Thyroid gland (tissue), 4 donors: ENCODE measurements at regions not wholly inside any gene's neighbourhood (a gene's known extent, or its start where the extent isn't known, plus 50 kb on each side); places are given as distances from the start of the nearest gene placed in this dataset.

Experiments used
- POLR2A ChIP-seq, 2 donors: fragments of 450-650 bp; IDR thresholded peaks; one replicate each; pipeline ENCODE4 v1.6.1; 2017; ENCODE audit warnings: antibody characterized with exemption in 2 of 2, mild to moderate bottlenecking in 2 of 2, moderate library complexity in 1 of 2
- TF ChIP-seq, protein P1 (sequence below), 6 experiments: fragments of 200-600 bp in 3 of 6; fragments of 450-650 bp in 3 of 6; sonication (generic) in 3 of 6; IDR thresholded peaks; one replicate each; pipeline ENCODE4 v1.5.1; 2016 to 2019; ENCODE audit warnings: antibody characterized with exemption in 6 of 6, mild to moderate bottlenecking in 2 of 6, inconsistent platforms in 1 of 6, moderate library complexity in 1 of 6

DNA sequence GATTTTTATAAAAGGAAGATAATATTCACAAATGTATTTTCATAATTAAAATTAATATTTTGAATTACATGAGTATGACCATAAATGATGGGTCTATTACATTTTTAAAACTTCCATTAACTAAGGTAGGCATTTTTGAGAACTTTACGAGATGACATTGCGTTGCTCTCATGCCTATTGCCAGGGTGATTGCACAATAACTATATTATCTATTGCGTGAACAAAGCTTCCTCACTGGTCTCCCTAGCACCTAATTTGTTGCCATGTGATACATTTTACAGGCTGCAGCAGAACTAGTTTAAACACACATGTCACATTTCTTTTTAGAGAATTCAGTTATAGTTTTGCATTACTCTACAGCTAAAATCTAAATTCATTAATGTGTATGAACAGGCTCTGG lies 289.7 kb upstream of the GRID2 start:
- no peak for TF ChIP-seq POLR2A (IDR thresholded peaks at IDR 0.05)
- TF ChIP-seq, protein P1, sequence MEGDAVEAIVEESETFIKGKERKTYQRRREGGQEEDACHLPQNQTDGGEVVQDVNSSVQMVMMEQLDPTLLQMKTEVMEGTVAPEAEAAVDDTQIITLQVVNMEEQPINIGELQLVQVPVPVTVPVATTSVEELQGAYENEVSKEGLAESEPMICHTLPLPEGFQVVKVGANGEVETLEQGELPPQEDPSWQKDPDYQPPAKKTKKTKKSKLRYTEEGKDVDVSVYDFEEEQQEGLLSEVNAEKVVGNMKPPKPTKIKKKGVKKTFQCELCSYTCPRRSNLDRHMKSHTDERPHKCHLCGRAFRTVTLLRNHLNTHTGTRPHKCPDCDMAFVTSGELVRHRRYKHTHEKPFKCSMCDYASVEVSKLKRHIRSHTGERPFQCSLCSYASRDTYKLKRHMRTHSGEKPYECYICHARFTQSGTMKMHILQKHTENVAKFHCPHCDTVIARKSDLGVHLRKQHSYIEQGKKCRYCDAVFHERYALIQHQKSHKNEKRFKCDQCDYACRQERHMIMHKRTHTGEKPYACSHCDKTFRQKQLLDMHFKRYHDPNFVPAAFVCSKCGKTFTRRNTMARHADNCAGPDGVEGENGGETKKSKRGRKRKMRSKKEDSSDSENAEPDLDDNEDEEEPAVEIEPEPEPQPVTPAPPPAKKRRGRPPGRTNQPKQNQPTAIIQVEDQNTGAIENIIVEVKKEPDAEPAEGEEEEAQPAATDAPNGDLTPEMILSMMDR (IDR thresholded peaks at IDR 0.05) = no peak
